ENCODE measurements at regions not wholly inside any gene's neighbourhood (a gene's known extent, or its start where the extent isn't known, plus 50 kb on each side); places are given as distances from the start of the nearest gene placed in this dataset.

GRCh38 chr2:129001926-129002325 is 683.3 kb upstream of the HS6ST1 start:
- TF ChIP-seq CTCF (IDR thresholded peaks at IDR 0.05) (no peak), POLR2A (IDR thresholded peaks at IDR 0.05) (no peak)

All from Peyer's patch (tissue), 4 donors.